ENCODE measurements at regions not wholly inside any gene's neighbourhood (a gene's known extent, or its start where the extent isn't known, plus 50 kb on each side); places are given as distances from the start of the nearest gene placed in this dataset.

GRCh38 chr13:103287659-103288058 is 221.4 kb upstream of the SLC10A2 start:
- Histone ChIP-seq H3K27ac (no peak overlapping the region), H3K27me3 (no peaks in the 10 kb centered on the region), H3K4me1 (no peaks in the 10 kb centered on the region), H3K36me3 (ENCODE audit: low read depth, missing control alignments) (no peaks in the 10 kb centered on the region), H3K9me3 (no peaks in the 10 kb centered on the region), H3K4me3 (no peak overlapping the region)
- DNase-seq: no peak
- no peak for TF ChIP-seq POLR2A (IDR thresholded peaks at IDR 0.05)
- TF ChIP-seq, protein P1, sequence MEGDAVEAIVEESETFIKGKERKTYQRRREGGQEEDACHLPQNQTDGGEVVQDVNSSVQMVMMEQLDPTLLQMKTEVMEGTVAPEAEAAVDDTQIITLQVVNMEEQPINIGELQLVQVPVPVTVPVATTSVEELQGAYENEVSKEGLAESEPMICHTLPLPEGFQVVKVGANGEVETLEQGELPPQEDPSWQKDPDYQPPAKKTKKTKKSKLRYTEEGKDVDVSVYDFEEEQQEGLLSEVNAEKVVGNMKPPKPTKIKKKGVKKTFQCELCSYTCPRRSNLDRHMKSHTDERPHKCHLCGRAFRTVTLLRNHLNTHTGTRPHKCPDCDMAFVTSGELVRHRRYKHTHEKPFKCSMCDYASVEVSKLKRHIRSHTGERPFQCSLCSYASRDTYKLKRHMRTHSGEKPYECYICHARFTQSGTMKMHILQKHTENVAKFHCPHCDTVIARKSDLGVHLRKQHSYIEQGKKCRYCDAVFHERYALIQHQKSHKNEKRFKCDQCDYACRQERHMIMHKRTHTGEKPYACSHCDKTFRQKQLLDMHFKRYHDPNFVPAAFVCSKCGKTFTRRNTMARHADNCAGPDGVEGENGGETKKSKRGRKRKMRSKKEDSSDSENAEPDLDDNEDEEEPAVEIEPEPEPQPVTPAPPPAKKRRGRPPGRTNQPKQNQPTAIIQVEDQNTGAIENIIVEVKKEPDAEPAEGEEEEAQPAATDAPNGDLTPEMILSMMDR (IDR thresholded peaks at IDR 0.05): no peak
- intact Hi-C loops (cut with DNase I; ENCODE audit: low total_unique reads): no loop called here

DNA sequence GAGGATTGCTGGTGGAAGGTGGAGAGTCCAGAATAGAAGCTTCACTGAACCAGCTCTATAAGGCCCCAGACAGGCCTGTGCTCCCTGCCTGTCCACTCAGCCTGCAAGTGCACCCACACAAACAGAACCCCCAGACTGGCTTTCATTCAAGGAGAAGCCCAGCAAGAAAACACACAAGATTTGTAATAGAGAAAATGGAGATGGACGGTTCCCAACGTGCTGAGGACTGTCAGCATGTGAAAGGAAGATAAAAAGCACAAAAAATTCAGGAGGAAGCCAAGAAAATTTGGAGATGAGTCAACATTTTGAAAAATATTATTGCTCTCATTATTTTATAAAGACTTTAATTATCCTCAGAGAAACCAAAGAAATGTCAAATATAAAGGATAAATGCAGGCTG is 218.2 kb upstream of the SLC10A2 start:
- Histone ChIP-seq H3K27me3 (no peaks in the 10 kb centered on the region), H3K36me3 (ENCODE audit: low read depth, missing control alignments) (no peaks in the 10 kb centered on the region), H3K9me3 (no peaks in the 10 kb centered on the region), H3K4me3 (no peak overlapping the region), H3K27ac (no peak overlapping the region), H3K4me1 (no peaks in the 10 kb centered on the region)
- no peak for DNase-seq
- TF ChIP-seq POLR2A (IDR thresholded peaks at IDR 0.05): no peak
- TF ChIP-seq, protein P1 (IDR thresholded peaks at IDR 0.05): no peak
- WGBS, 2 donors: 48 to 54% methylated on average over 2 of the region's 2 CpGs
- intact Hi-C loops (cut with DNase I; ENCODE audit: low total_unique reads): no loop called here

- Histone ChIP-seq H3K4me1 (no peaks in the 10 kb centered on the region), H3K4me3 (no peak overlapping the region), H3K36me3 (ENCODE audit: low read depth, missing control alignments) (no peaks in the 10 kb centered on the region), H3K9me3 (no peaks in the 10 kb centered on the region), H3K27me3 (no peaks in the 10 kb centered on the region), H3K27ac (no peak overlapping the region)
- no peak for TF ChIP-seq POLR2A (IDR thresholded peaks at IDR 0.05)
- TF ChIP-seq, protein P1 (IDR thresholded peaks at IDR 0.05): no peak
- intact Hi-C loops (cut with DNase I; ENCODE audit: low total_unique reads): no loop called here
- WGBS, 2 donors: 85 to 90% methylated on average over 1 of the region's 1 CpG
- no peak for DNase-seq
Measured at GRCh38 chr13:103283451-103283820, 217.2 kb upstream of the SLC10A2 start.

DNA sequence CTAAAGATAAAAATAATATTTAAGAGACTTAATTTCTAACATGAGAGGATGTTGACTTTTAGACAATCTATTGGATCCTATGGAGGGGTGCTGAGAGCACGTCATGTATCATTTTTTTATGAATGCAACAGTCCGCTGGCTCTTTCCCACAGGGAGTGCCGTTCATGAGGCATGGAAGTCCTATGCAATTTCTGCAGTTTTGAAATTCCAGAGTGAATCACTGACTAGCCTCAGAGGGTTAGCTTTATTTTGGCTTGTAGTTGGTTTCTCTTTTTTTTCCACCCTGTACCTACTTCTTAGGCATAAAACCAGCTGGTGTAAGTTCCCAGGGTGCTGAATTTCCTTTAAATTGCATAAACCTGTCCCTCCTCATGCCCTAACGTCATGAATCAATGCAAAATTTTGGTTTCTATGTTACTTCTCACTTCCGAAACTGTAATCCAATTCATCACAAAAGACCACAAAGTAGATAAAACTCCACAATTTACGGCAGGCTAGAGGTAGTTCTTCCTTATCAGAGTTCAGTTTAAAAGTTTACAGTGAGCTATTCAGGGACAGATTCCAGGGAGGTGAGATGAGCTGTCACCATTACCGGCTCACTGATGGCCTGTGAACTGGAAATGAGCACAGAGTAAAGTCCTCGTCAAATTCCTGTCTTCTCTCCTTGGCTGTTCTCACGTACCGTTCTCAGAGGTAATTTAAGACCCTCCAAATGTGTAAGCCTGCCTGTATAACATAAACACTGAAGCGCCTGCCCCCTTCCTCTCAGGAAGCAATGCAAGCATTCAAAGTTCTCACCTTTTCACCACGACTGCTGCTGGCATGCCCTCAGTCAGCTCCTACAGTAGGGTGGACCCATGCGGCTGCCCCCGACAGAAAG is 216.6 kb upstream of the SLC10A2 start:
- Histone ChIP-seq H3K27me3 (no peaks in the 10 kb centered on the region), H3K27ac (no peak overlapping the region), H3K36me3 (ENCODE audit: low read depth, missing control alignments) (no peaks in the 10 kb centered on the region), H3K4me3 (no peak overlapping the region), H3K4me1 (no peaks in the 10 kb centered on the region), H3K9me3 (no peaks in the 10 kb centered on the region)
- intact Hi-C loops (cut with DNase I; ENCODE audit: low total_unique reads): no loop called here
- DNase-seq: no peak
- TF ChIP-seq, protein P1 (IDR thresholded peaks at IDR 0.05): no peak
- TF ChIP-seq POLR2A (IDR thresholded peaks at IDR 0.05): no peak
- 50 to 64% methylated on average over 14 of the region's 14 CpGs for WGBS, 2 donors
